ENCODE measurements at regions not wholly inside any gene's neighbourhood (a gene's known extent, or its start where the extent isn't known, plus 50 kb on each side); places are given as distances from the start of the nearest gene placed in this dataset.
A peak's percentile ranks its signal among the peaks of the same experiment; 100 is the strongest.

- H3K4me3 Mint-ChIP-seq, result no peak overlapping the region
- no peak overlapping the region for H3K27ac Mint-ChIP-seq
Measured at GRCh38 chr18:27803957-27804356, 373.0 kb downstream of the CDH2 start.

DNA sequence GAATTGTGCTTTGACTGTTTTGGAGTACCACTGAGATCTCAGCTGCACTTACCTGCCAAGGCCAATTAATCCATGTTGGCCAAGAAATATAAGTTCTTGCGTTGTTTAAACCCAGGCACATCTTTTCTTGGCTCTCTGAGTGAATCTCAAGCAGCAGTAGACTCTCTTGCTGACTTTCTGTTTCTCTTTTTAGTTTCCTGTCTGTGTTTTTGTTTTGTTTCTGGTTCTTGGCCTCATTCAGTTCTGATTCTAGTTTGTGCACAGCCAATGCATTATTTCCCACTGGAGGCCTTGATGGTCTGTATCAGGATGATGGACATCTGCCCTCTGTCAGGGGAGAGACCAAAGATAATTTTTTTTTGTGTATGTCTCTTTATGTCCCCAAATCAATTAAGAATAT, 379.4 kb downstream of the CDH2 start:
- H3K36me3 Mint-ChIP-seq, result no peaks in the 10 kb centered on the region
- H3K4me1 Mint-ChIP-seq, result peaks cover 0 to 3% of the 10 kb centered on the region in 2 donors
- DNase-seq, result no peak
- peaks cover 0 to 33% (median 3%) of the 10 kb centered on the region in 6 donors for H3K9me3 Mint-ChIP-seq
- H3K27me3 Mint-ChIP-seq (ENCODE audit: low read depth in 3 of 3), result no peaks in the 10 kb centered on the region
- peak overlapping the region in 1 of 6 donors; percentile 73 for H3K27ac Mint-ChIP-seq
- H3K4me3 Mint-ChIP-seq, result no peak overlapping the region

More at GRCh38 chr18:27803957-27804356, 373.0 kb downstream of the CDH2 start:
- DNase-seq, result no peak
- Mint-ChIP-seq H3K36me3 (no peaks in the 10 kb centered on the region), H3K27me3 (ENCODE audit: low read depth in 3 of 3) (peaks cover 0 to 4% (median 0%) of the 10 kb centered on the region in 3 donors), H3K9me3 (peaks cover 0 to 34% (median 5%) of the 10 kb centered on the region in 6 donors), H3K4me1 (no peaks in the 10 kb centered on the region)

DNA sequence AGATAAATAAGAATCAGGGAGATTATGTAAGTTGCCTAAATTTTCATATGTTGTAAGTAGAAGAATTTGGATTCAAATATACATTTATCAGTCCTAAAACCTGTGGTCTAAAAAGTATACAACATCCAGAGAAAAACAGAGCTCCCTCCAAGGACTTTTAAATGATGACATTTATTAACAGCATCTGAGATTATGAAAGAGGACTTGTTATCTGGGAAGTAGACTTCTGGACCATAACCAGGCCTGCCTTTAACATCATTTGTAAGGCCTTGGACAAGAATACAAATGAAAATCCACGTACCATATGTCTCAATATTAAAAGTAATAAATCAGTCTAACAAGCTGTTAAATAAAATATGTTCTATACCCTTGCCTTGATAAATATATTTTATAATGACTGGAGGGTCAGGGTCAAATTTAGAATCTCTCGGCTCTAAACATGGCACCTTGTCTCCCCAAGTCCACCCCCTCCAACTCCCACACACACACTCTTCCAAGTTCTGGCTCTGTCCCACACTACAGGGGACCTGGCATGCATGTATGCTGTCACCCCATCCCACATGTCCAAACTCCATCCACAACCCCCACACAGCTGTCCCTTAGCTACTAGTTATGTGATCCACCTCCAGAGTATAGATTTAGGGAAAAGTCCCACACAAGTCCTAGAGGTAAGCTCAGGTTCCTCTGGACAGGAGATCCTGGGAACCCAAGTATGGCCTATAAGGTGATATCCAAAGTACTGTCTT, 382.6 kb downstream of the CDH2 start:
- Mint-ChIP-seq H3K9me3 (peaks cover 0 to 18% (median 3%) of the 10 kb centered on the region in 6 donors), H3K4me1 (peaks cover 0 to 3% of the 10 kb centered on the region in 2 donors)

GRCh38 chr18:27793013-27793785, 383.7 kb downstream of the CDH2 start:
- no peaks in the 10 kb centered on the region for H3K27me3 Mint-ChIP-seq (ENCODE audit: low read depth in 3 of 3)
- no peaks in the 10 kb centered on the region for H3K36me3 Mint-ChIP-seq
- H3K4me3 Mint-ChIP-seq, result no peak overlapping the region
- H3K9me3 Mint-ChIP-seq, result peaks cover 0 to 14% (median 2%) of the 10 kb centered on the region in 6 donors
- peaks cover 0 to 3% of the 10 kb centered on the region in 2 donors for H3K4me1 Mint-ChIP-seq
- no peak for DNase-seq
- H3K27ac Mint-ChIP-seq, result no peak overlapping the region

More for the DNA sequence above, 382.6 kb downstream of the CDH2 start:
- Mint-ChIP-seq H3K36me3 (no peaks in the 10 kb centered on the region), H3K4me3 (no peak overlapping the region), H3K27me3 (ENCODE audit: low read depth in 3 of 3) (no peaks in the 10 kb centered on the region), H3K27ac (no peak overlapping the region)
- DNase-seq, result no peak

DNA sequence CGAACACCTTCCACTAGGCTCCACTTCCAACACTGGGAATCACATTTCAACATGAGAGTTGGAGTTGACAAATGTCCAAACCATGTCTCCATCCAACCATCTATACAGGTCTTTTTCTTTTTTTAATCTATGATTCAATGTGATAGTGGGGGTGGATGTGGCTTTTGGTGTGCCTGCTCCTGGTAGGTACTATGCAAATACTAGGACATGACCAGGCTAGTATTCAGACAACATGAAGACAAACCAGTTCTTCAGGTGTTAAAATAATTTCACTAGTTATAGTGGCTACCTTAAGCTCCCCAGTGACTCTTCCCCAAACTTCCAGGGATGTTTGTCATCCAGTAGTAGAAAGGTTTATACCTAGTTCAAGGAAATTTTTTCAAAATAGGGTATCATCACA, 387.5 kb downstream of the CDH2 start:
- no peak overlapping the region for H3K4me3 Mint-ChIP-seq
- H3K27ac Mint-ChIP-seq, result no peak overlapping the region
- H3K27me3 Mint-ChIP-seq (ENCODE audit: low read depth in 3 of 3), result peaks cover 0 to 2% (median 0%) of the 10 kb centered on the region in 3 donors
- no peak for DNase-seq
- H3K4me1 Mint-ChIP-seq, result no peaks in the 10 kb centered on the region
- H3K9me3 Mint-ChIP-seq, result peaks cover 0 to 26% (median 4%) of the 10 kb centered on the region in 6 donors
- no peaks in the 10 kb centered on the region for H3K36me3 Mint-ChIP-seq

GRCh38 chr18:27787547-27787946, 389.4 kb downstream of the CDH2 start:
- Mint-ChIP-seq H3K27me3 (ENCODE audit: low read depth in 3 of 3) (peaks cover 0 to 2% (median 0%) of the 10 kb centered on the region in 3 donors), H3K36me3 (no peaks in the 10 kb centered on the region), H3K27ac (no peak overlapping the region), H3K9me3 (peaks cover 2 to 29% (median 6%) of the 10 kb centered on the region in 6 donors), H3K4me3 (no peak overlapping the region), H3K4me1 (no peaks in the 10 kb centered on the region)
- no peak for DNase-seq

GRCh38 chr18:27785815-27786471, 391.0 kb downstream of the CDH2 start:
- no peaks in the 10 kb centered on the region for H3K36me3 Mint-ChIP-seq
- peaks cover 2 to 29% (median 6%) of the 10 kb centered on the region in 6 donors for H3K9me3 Mint-ChIP-seq
- peak overlapping the region in 1 of 6 donors; percentile 23 for H3K27ac Mint-ChIP-seq

GRCh38 chr18:27780061-27780745, 396.7 kb downstream of the CDH2 start:
- Mint-ChIP-seq H3K36me3 (no peaks in the 10 kb centered on the region), H3K27ac (no peak overlapping the region), H3K27me3 (ENCODE audit: low read depth in 3 of 3) (no peaks in the 10 kb centered on the region), H3K4me1 (no peaks in the 10 kb centered on the region), H3K4me3 (no peak overlapping the region), H3K9me3 (peaks cover 0 to 13% (median 3%) of the 10 kb centered on the region in 6 donors)
- DNase-seq, result no peak

More at GRCh38 chr18:27785815-27786471, 391.0 kb downstream of the CDH2 start:
- no peak overlapping the region for H3K4me3 Mint-ChIP-seq
- H3K4me1 Mint-ChIP-seq, result no peaks in the 10 kb centered on the region
- H3K27me3 Mint-ChIP-seq (ENCODE audit: low read depth in 3 of 3), result peaks cover 0 to 2% (median 0%) of the 10 kb centered on the region in 3 donors
- DNase-seq, result no peak

DNA sequence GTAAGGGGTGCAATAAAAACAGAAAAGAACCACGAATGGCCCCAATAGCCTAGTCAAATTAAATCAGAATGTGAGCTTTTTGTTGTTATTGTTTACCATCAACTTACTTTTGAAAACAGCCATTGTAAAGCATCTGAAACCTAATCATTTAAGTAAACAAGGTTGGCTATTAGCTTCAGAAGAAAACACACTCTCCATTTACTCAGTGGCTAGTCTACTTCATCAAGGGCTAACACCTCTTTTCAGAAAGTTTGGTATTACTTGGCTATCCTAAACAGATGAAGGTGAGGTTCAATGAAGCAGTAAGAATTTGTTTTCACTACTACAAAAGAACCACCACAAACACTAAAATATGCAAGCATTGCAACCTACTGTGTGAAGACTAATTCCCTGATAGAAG, 398.0 kb downstream of the CDH2 start:
- H3K9me3 Mint-ChIP-seq, result peaks cover 0 to 11% (median 3%) of the 10 kb centered on the region in 6 donors
- no peaks in the 10 kb centered on the region for H3K27me3 Mint-ChIP-seq (ENCODE audit: low read depth in 3 of 3)
- no peak overlapping the region for H3K27ac Mint-ChIP-seq
- no peaks in the 10 kb centered on the region for H3K36me3 Mint-ChIP-seq
- H3K4me1 Mint-ChIP-seq, result no peaks in the 10 kb centered on the region
- H3K4me3 Mint-ChIP-seq, result no peak overlapping the region
- DNase-seq, result no peak

DNA sequence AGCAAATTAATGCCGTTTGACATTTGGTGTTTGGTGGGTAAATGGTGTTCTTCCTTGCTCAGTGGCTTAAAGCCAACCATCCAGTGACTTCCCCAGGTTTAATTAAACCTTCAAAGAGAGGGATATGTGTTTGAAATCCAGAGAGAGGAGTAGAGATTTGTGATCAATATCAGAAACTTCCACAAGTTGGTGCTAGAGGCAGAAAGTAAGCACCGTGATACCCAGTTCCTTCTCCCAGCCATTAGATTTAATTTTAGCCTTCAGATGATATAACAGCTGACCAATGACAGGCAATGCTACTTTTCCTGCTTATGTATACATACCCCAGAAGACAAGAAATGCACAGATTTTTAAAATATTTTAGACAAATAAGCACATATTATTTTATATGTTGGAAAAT, 398.5 kb downstream of the CDH2 start:
- H3K27me3 Mint-ChIP-seq (ENCODE audit: low read depth in 3 of 3), result no peaks in the 10 kb centered on the region
- peaks cover 2 to 16% (median 3%) of the 10 kb centered on the region in 6 donors for H3K9me3 Mint-ChIP-seq
- H3K4me1 Mint-ChIP-seq, result no peaks in the 10 kb centered on the region
- no peak for DNase-seq
- H3K27ac Mint-ChIP-seq, result no peak overlapping the region
- H3K4me3 Mint-ChIP-seq, result no peak overlapping the region
- H3K36me3 Mint-ChIP-seq, result no peaks in the 10 kb centered on the region

DNA sequence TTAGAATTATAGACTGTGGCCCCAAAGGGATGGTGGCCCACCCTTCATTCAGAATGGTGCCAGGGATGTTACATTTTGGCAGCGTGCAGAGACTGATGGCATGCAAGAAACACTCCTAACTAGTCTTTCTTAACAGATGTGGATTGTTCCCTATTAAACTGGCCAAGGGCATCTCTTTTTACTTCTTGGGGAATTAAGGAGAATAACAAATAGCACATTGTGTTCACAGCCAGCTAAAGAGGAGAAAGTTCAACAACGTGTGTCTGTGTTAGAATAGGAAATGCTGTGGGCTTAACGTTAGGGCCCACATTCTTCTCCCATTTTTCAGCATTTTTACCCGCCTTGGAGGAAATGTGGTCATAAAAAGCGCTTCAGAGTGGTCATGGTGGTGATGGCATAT, 404.8 kb downstream of the CDH2 start:
- Mint-ChIP-seq H3K4me3 (no peak overlapping the region), H3K27me3 (ENCODE audit: low read depth in 3 of 3) (peaks cover 0 to 2% (median 0%) of the 10 kb centered on the region in 3 donors), H3K4me1 (no peaks in the 10 kb centered on the region), H3K27ac (no peak overlapping the region), H3K9me3 (peaks cover 0 to 16% (median 2%) of the 10 kb centered on the region in 6 donors), H3K36me3 (no peaks in the 10 kb centered on the region)
- DNase-seq, result no peak

DNA sequence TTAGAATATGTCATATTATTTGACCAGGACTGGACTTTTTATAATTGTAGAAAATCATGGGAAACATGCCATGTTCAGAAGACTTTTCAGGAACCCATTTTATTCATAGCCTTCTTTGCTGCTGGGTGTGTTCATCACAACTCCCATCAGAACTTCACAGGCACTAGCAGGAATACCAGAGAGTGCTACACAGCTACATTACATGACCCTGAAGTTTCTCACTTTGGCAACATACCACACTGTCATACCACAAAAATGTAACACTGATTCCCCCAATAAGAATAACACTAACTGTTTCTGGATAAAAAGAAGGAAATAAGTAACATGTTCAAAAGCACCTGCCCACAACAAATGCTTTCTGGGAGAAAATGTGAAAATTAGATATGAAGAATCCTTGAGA, 405.4 kb downstream of the CDH2 start:
- no peak overlapping the region for H3K4me3 Mint-ChIP-seq
- H3K27me3 Mint-ChIP-seq (ENCODE audit: low read depth in 3 of 3), result peaks cover 0 to 2% (median 0%) of the 10 kb centered on the region in 3 donors
- peaks cover 0 to 16% (median 2%) of the 10 kb centered on the region in 6 donors for H3K9me3 Mint-ChIP-seq
- DNase-seq, result no peak
- no peaks in the 10 kb centered on the region for H3K4me1 Mint-ChIP-seq
- no peak overlapping the region for H3K27ac Mint-ChIP-seq
- H3K36me3 Mint-ChIP-seq, result no peaks in the 10 kb centered on the region

GRCh38 chr18:27769152-27769551, 407.8 kb downstream of the CDH2 start:
- peaks cover 0 to 12% (median 2%) of the 10 kb centered on the region in 6 donors for H3K9me3 Mint-ChIP-seq
- H3K4me3 Mint-ChIP-seq, result no peak overlapping the region
- DNase-seq, result no peak
- H3K36me3 Mint-ChIP-seq, result no peaks in the 10 kb centered on the region
- peaks cover 0 to 2% (median 0%) of the 10 kb centered on the region in 3 donors for H3K27me3 Mint-ChIP-seq (ENCODE audit: low read depth in 3 of 3)
- no peaks in the 10 kb centered on the region for H3K4me1 Mint-ChIP-seq
- no peak overlapping the region for H3K27ac Mint-ChIP-seq

Data from immature natural killer cell (primary cell).